SK-N-SH (cell line): ENCODE measurements at regions not wholly inside any gene's neighbourhood (a gene's known extent, or its start where the extent isn't known, plus 50 kb on each side); places are given as distances from the start of the nearest gene placed in this dataset.

Experiments
- EP300 ChIP-seq, 2 experiments: IDR thresholded peaks; 2 replicates each; pipeline versions ENCODE4 v1.4.0 to v1.6.1; 2012; ENCODE audit warnings: borderline replicate concordance in 1 of 2, low read depth in 1 of 2, low read length in 1 of 2
- MXI1 ChIP-seq: IDR thresholded peaks from 2 replicates; pipeline ENCODE4 v1.6.1; 2012; ENCODE audit warnings: mild to moderate bottlenecking, low read depth, low read length, improper control_type of control experiment
- NRF1 ChIP-seq: IDR thresholded peaks from 2 replicates; pipeline ENCODE4 v1.6.1; 2012; ENCODE audit warnings: low read depth, mild to moderate bottlenecking, low read length
- POLR2AphosphoS5 ChIP-seq: IDR thresholded peaks from 2 replicates; pipeline ENCODE4 v1.6.1; 2012; ENCODE audit warnings: low read depth, low read length
- RAD21 ChIP-seq: IDR thresholded peaks from 2 replicates; pipeline ENCODE4 v1.6.1; 2012; ENCODE audit warnings: mild to moderate bottlenecking, low read length
- RCOR1 ChIP-seq: fragments of 150-350 bp; IDR thresholded peaks from 2 replicates; pipeline ENCODE4 v1.6.1; 2017; ENCODE audit warnings: antibody characterized with exemption, low read length
- RFX5 ChIP-seq: IDR thresholded peaks from 2 replicates; pipeline ENCODE4 v1.6.1; 2012; ENCODE audit warnings: mild to moderate bottlenecking, improper control_type of control experiment, low read length
- TAF1 ChIP-seq: IDR thresholded peaks from 2 replicates; pipeline ENCODE4 v1.6.1; 2012; ENCODE audit warnings: low read depth, mild to moderate bottlenecking, low read length, moderate library complexity, borderline replicate concordance
- TEAD4 ChIP-seq: IDR thresholded peaks from 2 replicates; pipeline ENCODE4 v1.4.0; 2012; ENCODE audit warnings: mild to moderate bottlenecking, borderline replicate concordance; ENCODE audit not compliant: insufficient read depth
- TF ChIP-seq, protein P1 (sequence below): fragments of 150-350 bp; IDR thresholded peaks from 2 replicates; pipeline ENCODE4 v1.6.1; 2017; ENCODE audit warnings: antibody characterized with exemption, low read length, low read depth, borderline replicate concordance
- TF ChIP-seq, protein P2 (sequence below): fragments of 200-600 bp; sonication (generic); IDR thresholded peaks from 2 replicates; pipeline ENCODE4 v1.6.1; 2017; ENCODE audit warnings: antibody characterized with exemption, mild to moderate bottlenecking, moderate library complexity
- TF ChIP-seq, protein P3 (sequence below): IDR thresholded peaks from 2 replicates; pipeline ENCODE4 v1.4.0; 2012; ENCODE audit warnings: low read depth, borderline replicate concordance
- TF ChIP-seq, protein P4 (sequence below): IDR thresholded peaks from 2 replicates; pipeline ENCODE4 v1.6.1; 2012; ENCODE audit warnings: mild to moderate bottlenecking, low read depth, low read length, moderate library complexity

DNA sequence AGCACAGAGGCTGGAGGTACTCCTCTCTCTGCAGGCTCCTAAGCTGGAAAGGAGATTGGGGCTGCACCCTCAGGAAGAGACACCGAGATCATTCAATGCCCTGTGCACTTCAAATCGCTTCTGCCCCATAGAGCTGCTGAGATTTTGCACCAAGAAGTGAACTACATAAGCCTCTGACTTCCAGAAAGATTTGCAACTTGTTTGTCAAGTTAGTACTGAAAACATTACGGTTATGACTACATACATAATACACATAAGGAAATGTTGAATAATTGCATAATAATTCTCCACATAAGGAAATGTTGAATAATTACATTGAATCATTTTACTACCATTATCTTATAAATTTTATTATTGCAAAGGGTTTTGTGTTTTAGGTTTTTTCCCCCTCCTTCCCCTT, 120.3 kb upstream of the SASH1 start:
- TF ChIP-seq, protein P1, sequence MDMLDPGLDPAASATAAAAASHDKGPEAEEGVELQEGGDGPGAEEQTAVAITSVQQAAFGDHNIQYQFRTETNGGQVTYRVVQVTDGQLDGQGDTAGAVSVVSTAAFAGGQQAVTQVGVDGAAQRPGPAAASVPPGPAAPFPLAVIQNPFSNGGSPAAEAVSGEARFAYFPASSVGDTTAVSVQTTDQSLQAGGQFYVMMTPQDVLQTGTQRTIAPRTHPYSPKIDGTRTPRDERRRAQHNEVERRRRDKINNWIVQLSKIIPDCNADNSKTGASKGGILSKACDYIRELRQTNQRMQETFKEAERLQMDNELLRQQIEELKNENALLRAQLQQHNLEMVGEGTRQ, result no peak
- TF ChIP-seq, protein P2, sequence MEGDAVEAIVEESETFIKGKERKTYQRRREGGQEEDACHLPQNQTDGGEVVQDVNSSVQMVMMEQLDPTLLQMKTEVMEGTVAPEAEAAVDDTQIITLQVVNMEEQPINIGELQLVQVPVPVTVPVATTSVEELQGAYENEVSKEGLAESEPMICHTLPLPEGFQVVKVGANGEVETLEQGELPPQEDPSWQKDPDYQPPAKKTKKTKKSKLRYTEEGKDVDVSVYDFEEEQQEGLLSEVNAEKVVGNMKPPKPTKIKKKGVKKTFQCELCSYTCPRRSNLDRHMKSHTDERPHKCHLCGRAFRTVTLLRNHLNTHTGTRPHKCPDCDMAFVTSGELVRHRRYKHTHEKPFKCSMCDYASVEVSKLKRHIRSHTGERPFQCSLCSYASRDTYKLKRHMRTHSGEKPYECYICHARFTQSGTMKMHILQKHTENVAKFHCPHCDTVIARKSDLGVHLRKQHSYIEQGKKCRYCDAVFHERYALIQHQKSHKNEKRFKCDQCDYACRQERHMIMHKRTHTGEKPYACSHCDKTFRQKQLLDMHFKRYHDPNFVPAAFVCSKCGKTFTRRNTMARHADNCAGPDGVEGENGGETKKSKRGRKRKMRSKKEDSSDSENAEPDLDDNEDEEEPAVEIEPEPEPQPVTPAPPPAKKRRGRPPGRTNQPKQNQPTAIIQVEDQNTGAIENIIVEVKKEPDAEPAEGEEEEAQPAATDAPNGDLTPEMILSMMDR, result no peak
- TF ChIP-seq, protein P3, sequence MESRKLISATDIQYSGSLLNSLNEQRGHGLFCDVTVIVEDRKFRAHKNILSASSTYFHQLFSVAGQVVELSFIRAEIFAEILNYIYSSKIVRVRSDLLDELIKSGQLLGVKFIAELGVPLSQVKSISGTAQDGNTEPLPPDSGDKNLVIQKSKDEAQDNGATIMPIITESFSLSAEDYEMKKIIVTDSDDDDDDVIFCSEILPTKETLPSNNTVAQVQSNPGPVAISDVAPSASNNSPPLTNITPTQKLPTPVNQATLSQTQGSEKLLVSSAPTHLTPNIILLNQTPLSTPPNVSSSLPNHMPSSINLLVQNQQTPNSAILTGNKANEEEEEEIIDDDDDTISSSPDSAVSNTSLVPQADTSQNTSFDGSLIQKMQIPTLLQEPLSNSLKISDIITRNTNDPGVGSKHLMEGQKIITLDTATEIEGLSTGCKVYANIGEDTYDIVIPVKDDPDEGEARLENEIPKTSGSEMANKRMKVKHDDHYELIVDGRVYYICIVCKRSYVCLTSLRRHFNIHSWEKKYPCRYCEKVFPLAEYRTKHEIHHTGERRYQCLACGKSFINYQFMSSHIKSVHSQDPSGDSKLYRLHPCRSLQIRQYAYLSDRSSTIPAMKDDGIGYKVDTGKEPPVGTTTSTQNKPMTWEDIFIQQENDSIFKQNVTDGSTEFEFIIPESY, result no peak
- TF ChIP-seq MXI1, result no peak
- TF ChIP-seq NRF1, result no peak
- TF ChIP-seq TAF1, result no peak
- TF ChIP-seq, protein P4, sequence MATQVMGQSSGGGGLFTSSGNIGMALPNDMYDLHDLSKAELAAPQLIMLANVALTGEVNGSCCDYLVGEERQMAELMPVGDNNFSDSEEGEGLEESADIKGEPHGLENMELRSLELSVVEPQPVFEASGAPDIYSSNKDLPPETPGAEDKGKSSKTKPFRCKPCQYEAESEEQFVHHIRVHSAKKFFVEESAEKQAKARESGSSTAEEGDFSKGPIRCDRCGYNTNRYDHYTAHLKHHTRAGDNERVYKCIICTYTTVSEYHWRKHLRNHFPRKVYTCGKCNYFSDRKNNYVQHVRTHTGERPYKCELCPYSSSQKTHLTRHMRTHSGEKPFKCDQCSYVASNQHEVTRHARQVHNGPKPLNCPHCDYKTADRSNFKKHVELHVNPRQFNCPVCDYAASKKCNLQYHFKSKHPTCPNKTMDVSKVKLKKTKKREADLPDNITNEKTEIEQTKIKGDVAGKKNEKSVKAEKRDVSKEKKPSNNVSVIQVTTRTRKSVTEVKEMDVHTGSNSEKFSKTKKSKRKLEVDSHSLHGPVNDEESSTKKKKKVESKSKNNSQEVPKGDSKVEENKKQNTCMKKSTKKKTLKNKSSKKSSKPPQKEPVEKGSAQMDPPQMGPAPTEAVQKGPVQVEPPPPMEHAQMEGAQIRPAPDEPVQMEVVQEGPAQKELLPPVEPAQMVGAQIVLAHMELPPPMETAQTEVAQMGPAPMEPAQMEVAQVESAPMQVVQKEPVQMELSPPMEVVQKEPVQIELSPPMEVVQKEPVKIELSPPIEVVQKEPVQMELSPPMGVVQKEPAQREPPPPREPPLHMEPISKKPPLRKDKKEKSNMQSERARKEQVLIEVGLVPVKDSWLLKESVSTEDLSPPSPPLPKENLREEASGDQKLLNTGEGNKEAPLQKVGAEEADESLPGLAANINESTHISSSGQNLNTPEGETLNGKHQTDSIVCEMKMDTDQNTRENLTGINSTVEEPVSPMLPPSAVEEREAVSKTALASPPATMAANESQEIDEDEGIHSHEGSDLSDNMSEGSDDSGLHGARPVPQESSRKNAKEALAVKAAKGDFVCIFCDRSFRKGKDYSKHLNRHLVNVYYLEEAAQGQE, result no peak
- TF ChIP-seq EP300 (IDR thresholded peaks at IDR 0.05; ENCODE audit: borderline replicate concordance in 1 of 2, low read depth in 1 of 2, low read length in 1 of 2), result no peak
- no peak for TF ChIP-seq RCOR1
- no peak for TF ChIP-seq RAD21
- TF ChIP-seq TEAD4, result no peak
- TF ChIP-seq POLR2AphosphoS5, result no peak
- TF ChIP-seq RFX5, result no peak
